ENCODE measurements at regions not wholly inside any gene's neighbourhood (a gene's known extent, or its start where the extent isn't known, plus 50 kb on each side); places are given as distances from the start of the nearest gene placed in this dataset.

DNA sequence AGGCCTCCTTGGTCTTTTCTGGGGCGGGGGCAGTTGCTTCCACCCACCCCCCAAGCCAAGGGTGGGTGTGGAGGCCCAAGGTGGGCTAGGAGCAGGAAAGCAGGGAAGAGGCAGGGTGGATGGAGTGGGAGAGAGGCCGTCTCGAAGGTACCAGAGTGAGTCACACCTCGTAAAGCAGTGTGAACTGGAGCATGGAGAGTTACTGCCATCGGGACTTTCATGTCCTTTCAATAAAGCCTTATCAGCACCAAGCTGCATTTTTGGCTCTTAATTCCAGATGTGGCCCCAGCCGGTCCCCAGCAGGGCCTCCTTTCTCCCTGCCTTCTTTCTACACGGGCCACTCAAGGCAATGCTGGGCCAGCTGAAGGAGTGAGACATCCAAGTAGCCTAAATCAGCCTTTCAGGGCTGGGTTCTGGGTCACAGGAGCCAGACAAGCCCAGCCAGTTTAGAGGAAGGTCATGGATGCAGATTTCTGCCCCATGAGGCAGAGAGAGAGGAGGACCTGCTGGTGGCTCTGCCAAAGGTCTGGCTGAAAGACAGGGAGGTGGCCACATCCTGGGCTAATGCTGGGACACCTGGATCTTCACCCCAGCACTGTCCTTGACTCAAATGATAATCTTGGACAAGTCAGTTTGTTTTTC lies 59.0 kb upstream of the CD82 start:
- intact Hi-C loops (cut with DNase I; ENCODE audit: low total_unique reads) = no loop called here
- no peak for DNase-seq
- Histone ChIP-seq H3K9me3 (peaks cover 0 to 10% (median 4%) of the 10 kb centered on the region in 4 donors), H3K4me3 (no peak overlapping the region), H3K36me3 (no peaks in the 10 kb centered on the region), H3K27ac (no peak overlapping the region), H3K4me1 (no peaks in the 10 kb centered on the region), H3K27me3 (peaks cover 0 to 21% (median 0%) of the 10 kb centered on the region in 3 donors)
- WGBS, 5 donors = 57 to 68% (median 67%) methylated on average over 7 of the region's 7 CpGs
- TF ChIP-seq EP300 (IDR thresholded peaks at IDR 0.05) (no peak), POLR2A (IDR thresholded peaks at IDR 0.05) (no peak), POLR2AphosphoS5 (IDR thresholded peaks at IDR 0.05) (no peak)
- TF ChIP-seq, protein P1, sequence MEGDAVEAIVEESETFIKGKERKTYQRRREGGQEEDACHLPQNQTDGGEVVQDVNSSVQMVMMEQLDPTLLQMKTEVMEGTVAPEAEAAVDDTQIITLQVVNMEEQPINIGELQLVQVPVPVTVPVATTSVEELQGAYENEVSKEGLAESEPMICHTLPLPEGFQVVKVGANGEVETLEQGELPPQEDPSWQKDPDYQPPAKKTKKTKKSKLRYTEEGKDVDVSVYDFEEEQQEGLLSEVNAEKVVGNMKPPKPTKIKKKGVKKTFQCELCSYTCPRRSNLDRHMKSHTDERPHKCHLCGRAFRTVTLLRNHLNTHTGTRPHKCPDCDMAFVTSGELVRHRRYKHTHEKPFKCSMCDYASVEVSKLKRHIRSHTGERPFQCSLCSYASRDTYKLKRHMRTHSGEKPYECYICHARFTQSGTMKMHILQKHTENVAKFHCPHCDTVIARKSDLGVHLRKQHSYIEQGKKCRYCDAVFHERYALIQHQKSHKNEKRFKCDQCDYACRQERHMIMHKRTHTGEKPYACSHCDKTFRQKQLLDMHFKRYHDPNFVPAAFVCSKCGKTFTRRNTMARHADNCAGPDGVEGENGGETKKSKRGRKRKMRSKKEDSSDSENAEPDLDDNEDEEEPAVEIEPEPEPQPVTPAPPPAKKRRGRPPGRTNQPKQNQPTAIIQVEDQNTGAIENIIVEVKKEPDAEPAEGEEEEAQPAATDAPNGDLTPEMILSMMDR (IDR thresholded peaks at IDR 0.05) = no peak

DNA sequence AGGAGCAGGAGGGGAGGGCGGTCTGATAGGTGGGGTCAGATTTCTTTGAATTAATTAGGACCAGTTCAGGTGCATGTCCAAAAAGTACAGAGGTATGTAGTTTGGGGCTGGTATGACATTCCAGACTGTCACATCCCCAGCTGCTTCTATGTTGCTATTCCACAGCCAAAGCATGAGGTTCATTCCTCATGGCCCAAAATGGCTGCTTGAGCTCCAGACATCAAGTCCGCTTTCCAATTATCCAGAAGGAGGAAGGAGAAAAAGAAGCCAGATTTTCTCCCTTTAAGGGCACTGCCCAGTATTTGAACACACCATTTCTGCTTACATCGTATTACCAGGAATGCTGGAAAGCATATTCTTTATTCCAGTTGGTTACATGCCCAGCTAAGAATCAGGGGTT lies 58.0 kb upstream of the CD82 start:
- Histone ChIP-seq H3K4me1 (no peaks in the 10 kb centered on the region), H3K9me3 (peaks cover 0 to 10% (median 4%) of the 10 kb centered on the region in 4 donors), H3K4me3 (no peak overlapping the region), H3K27me3 (peaks cover 0 to 20% (median 0%) of the 10 kb centered on the region in 3 donors), H3K36me3 (no peaks in the 10 kb centered on the region), H3K27ac (no peak overlapping the region)
- WGBS, 5 donors = 89 to 97% (median 95%) methylated on average over 3 of the region's 3 CpGs
- no peak for DNase-seq
- no peak for TF ChIP-seq EP300 (IDR thresholded peaks at IDR 0.05)
- no peak for TF ChIP-seq POLR2A (IDR thresholded peaks at IDR 0.05)
- TF ChIP-seq POLR2AphosphoS5 (IDR thresholded peaks at IDR 0.05) = no peak
- TF ChIP-seq, protein P1 (IDR thresholded peaks at IDR 0.05) = no peak
- intact Hi-C loops (cut with DNase I; ENCODE audit: low total_unique reads) = no loop called here

DNA sequence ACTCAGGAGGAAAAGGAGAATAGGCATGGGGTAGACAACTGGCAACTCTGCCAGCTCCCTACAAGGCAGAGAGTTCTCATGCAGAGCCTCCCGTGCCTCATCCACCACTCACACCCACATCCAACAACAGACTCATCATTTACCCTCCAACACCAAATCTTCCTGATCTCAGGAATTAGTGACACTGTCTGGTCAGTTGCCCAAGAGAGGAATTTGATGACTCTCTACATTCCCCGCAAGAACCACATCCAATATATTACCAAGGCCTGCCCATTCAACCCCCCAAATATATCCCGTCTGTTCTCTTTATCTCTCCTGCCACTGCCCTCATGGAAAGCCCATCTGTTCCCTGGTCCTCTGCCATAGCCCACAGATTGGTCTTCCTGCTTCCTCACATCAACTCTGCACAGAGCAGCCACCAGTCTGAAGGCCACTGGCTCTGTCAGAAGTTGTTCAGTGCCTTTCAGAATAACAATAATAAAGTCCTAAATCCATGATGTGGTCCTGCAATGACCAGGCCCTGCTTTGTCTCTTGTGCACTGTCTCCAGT lies 57.5 kb upstream of the CD82 start:
- Histone ChIP-seq H3K9me3 (peaks cover 0 to 10% (median 4%) of the 10 kb centered on the region in 4 donors), H3K4me3 (no peak overlapping the region), H3K36me3 (no peaks in the 10 kb centered on the region), H3K4me1 (no peaks in the 10 kb centered on the region), H3K27ac (no peak overlapping the region), H3K27me3 (peaks cover 0 to 24% (median 0%) of the 10 kb centered on the region in 3 donors)
- TF ChIP-seq, protein P1 (IDR thresholded peaks at IDR 0.05) = no peak
- TF ChIP-seq POLR2A (IDR thresholded peaks at IDR 0.05) (no peak), EP300 (IDR thresholded peaks at IDR 0.05) (no peak), POLR2AphosphoS5 (IDR thresholded peaks at IDR 0.05) (no peak)
- no peak for DNase-seq
- 85 to 94% (median 89%) methylated on average over 3 of the region's 3 CpGs for WGBS, 5 donors
- intact Hi-C loops (cut with DNase I; ENCODE audit: low total_unique reads) = no loop called here

DNA sequence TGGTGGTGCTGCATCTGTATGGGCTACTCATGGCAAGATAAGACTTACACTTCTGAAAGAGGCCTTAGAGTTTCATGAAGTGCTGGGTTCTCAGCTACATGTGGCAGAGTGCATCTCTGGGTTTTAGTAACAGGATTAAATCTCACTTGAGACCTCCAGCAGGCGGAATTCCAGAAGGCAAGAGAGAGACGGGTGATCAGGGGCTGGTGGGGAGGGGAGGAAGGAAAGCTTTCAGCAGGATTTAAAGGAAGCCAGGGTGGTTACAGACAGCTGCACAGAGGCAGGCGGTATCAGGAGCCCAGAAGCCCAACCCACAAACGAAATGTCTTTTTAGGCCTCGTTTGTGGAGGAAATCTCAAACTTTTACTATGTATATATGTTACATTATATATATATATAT lies 56.2 kb upstream of the CD82 start:
- DNase-seq = no peak
- intact Hi-C loops (cut with DNase I; ENCODE audit: low total_unique reads) = no loop called here

DNA sequence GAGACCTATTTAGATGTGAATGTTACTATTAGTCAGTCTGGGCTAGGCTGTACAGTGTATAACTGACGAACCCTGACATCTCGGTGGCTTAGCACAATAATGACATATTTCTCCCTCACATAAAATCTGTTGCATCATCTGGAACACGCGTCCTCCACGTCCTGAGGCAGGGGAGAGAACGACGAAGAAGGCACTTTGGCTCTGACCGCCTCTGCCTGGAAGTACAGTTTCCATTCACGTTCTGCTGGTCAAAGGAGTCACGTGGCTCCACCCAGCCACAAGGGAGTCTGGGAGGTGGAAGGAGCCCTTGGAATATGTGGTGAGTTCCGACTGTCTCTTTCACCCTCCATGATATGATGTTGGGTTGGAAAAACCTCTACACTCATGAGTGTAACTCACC lies 55.1 kb upstream of the CD82 start:
- no peak for DNase-seq
- WGBS, 5 donors = 75 to 87% (median 85%) methylated on average over 11 of the region's 11 CpGs
- TF ChIP-seq POLR2AphosphoS5 (IDR thresholded peaks at IDR 0.05) (no peak), EP300 (IDR thresholded peaks at IDR 0.05) (no peak), POLR2A (IDR thresholded peaks at IDR 0.05) (no peak)
- TF ChIP-seq, protein P1 (IDR thresholded peaks at IDR 0.05) = no peak
- peaks cover 0 to 5% (median under 1%) of the 10 kb centered on the region in 4 donors for H3K9me3 ChIP-seq
- no peaks in the 10 kb centered on the region for H3K4me1 ChIP-seq
- no peak overlapping the region for H3K27ac ChIP-seq
- peaks cover 0 to 13% (median 0%) of the 10 kb centered on the region in 3 donors for H3K27me3 ChIP-seq
- H3K4me3 ChIP-seq = no peak overlapping the region
- intact Hi-C loops (cut with DNase I; ENCODE audit: low total_unique reads) = no loop called here
- H3K36me3 ChIP-seq = no peaks in the 10 kb centered on the region

More for the DNA sequence above, 56.2 kb upstream of the CD82 start:
- Histone ChIP-seq H3K9me3 (peaks cover 0 to 10% (median 4%) of the 10 kb centered on the region in 4 donors), H3K27ac (no peak overlapping the region), H3K4me3 (no peak overlapping the region), H3K4me1 (no peaks in the 10 kb centered on the region), H3K27me3 (peaks cover 0 to 13% (median 0%) of the 10 kb centered on the region in 3 donors), H3K36me3 (no peaks in the 10 kb centered on the region)
- 27 to 49% (median 39%) methylated on average over 5 of the region's 5 CpGs for WGBS, 5 donors
- TF ChIP-seq POLR2AphosphoS5 (IDR thresholded peaks at IDR 0.05) = no peak

All from stomach (tissue), 8 donors.